GM19455 (cell line): ENCODE measurements at regions not wholly inside any gene's neighbourhood (a gene's known extent, or its start where the extent isn't known, plus 50 kb on each side); places are given as distances from the start of the nearest gene placed in this dataset.

Experiments used
- ATAC-seq: cut with Tn5 transposase; IDR thresholded peaks from one replicate; pipeline ENCODE4 v1.9.1; 2021; ENCODE audit not compliant: unreplicated experiment

- no peak for ATAC-seq
Observed at GRCh38 chr18:65415098-65415497, 335.7 kb upstream of the CDH7 start.

DNA sequence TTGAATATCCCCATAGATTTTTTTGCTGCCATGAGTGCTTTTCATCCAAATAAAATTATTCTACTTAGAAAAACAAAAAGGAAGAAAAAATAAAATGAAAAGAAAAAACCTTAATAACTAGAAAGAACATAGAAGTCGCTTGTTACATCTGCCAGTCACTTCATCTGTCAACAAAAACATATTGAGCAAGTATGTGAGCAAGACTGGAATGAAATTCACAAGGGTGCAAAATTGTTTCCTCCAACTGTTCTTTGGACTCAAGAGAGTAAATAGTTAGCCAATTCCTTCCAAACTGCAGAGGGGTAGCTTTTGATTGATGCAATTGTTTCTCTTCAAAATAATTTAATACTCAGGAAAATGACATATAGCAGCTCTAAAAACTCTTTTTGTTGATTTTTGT, 336.3 kb upstream of the CDH7 start:
- ATAC-seq: no peak

DNA sequence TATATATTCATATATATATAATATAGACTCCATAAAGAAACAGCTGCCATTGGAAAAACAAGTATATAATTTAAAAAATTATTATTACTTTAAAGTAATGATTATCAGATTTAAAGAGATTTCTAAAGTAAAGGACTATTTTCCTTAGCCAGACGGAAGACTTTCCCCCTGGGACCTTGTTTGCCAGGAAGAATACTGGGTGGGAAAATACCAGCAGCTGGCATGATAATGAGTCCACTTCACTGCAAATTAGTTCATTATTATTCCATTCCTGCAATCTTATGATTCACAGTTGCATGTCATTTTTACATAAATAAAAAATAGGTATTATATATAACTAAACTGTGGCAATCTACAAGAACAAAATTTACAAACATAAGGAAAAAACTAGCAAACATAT, 339.8 kb upstream of the CDH7 start:
- ATAC-seq: no peak

- no peak for ATAC-seq
Observed at GRCh38 chr18:65409261-65409660, 341.6 kb upstream of the CDH7 start.

DNA sequence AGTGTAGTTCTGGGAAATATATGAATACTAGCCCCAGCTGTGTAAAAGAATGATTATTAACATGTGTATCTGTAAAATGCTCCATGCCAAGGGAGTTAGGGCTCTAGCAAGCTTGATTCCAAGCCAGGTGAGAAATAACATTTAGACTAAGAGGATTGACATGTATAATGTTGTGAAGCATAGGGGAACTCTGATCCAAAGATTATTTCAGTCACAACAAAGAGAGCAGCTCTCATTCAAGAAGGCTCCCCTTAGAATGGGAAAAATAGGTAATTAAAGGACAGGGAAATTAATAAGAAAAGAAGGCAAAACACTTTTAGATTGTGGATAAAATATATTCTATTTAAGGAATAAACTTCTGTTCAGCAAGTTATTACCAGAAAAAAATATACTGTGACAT, 347.3 kb upstream of the CDH7 start:
- no peak for ATAC-seq

DNA sequence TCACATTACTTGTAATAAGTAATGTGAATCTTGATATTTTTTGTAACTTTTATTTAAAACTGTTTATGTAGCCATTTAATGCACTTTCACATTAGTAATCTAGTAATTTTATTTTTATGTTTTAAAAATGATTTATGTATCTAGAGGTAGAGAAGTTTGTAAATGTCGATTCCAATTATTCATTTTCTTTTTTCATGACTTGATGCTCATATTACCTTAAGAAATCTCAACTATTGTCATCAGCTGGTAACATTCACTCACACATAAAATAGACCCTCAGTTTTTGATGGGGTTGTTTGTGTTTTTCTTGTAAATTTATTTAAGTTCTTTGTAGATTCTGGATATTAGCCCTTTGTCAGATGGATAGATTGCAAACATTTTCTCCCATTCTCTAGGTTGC, 351.7 kb upstream of the CDH7 start:
- no peak for ATAC-seq

DNA sequence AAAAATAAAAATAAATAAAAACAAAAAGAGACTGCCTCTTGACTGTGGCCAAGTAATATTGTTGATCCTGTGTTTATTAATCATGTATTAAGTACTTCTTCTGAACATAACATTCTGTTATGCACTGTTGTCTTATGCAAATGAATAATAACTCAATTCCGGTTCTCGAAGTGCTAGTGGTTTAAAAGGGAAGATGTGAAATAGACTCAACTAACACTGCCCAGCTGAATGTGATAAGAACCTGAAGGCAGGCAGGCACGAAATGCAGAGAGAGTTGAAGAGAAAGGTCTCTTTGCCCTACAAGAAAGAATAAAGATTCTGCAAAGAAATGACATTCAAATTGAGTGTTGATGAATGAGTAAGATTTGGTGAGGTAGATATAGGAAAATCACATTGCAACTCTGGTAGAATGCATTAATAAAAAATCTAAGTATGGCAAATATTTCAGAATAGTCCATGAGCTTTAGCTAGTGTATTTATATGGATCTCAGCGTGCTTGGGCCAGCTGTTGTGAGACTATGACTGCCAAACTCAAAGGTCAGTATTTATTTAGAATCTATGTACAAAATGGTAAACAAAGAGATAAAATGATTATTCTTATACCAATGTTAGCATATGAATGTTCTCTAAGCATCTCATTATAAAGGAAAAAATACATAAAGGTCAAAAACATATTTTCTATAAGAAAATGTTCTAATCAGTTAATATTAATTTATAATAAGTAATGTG, 352.3 kb upstream of the CDH7 start:
- ATAC-seq: no peak

DNA sequence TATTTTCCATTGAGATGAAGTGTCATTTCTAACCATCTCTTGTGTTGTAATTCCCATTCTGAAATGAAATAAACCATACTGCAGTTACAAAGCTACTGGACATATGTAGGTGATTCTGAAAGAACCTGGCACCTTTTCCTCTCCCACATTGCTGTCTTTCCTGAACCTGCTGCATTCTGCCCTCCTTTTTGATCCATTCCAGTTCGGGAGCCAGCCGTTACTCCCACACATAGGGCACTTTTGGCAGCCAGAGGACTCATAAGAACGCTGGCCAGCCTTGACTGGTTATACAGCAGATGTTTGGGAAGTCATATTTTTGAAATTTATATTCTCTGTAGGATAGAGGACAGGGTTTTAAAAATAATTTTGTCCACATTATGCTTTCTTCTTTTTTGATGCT, 369.8 kb upstream of the CDH7 start:
- ATAC-seq: no peak

DNA sequence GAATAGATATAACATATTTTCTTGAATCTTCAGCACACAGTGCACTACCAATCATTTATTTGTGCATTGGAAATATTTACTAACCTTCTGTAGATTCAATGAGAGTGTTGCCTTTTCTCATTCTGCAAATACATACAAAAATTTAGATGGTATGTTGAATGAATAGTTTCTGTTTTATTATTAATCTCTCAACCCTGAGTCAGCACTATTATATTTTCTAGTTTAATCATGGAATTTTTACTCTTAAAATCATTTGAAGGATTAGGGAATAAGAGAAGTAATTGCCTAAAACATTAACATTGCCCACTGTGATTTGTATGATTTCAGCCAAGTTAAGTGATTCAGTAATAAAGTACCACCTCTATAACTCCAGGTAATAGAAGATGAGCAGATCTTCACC, 370.2 kb upstream of the CDH7 start:
- no peak for ATAC-seq

GRCh38 chr18:65372904-65373303, 377.9 kb upstream of the CDH7 start:
- no peak for ATAC-seq

DNA sequence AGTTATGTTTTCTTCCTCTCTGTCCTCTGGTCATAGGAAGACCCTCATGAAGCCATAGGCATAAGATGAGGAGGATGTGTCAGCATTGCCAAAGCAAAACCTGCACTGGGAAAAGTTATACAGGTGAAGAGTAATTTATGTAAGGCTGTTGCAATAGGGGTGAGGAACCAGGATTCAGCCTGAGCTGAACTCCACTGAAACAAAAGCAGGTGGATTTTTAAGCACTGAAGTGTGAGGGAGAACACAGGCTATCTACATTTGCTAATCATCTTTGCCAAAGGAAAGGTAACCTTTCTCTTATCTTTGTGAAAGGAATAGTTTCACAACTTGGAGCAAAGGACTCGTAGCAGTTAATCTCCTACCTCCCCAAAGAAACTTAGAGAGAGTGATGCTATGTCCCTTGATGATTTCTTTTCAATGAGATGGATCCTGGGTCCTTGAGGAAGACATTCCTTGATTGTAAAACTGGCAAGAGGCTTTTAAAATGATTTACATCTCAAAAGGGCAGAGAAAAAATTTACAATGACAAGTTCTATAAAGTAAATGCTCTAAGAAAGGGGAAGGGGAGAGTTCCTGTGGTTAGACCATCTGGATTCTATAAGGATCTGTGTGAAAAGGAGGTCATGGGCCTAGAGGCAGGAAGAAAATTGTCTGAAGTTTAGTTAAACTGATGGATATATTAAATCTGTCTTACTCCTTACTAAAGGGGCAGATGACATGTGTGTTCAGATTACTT, 385.4 kb upstream of the CDH7 start:
- ATAC-seq: no peak

- no peak for ATAC-seq
Observed at GRCh38 chr18:65363911-65364632, 386.7 kb upstream of the CDH7 start.

- no peak for ATAC-seq
Observed at GRCh38 chr18:65363011-65363410, 387.8 kb upstream of the CDH7 start.

GRCh38 chr18:65359479-65359878, 391.3 kb upstream of the CDH7 start:
- ATAC-seq: no peak

- ATAC-seq: no peak
Observed at GRCh38 chr18:65358306-65358705, 392.5 kb upstream of the CDH7 start.

DNA sequence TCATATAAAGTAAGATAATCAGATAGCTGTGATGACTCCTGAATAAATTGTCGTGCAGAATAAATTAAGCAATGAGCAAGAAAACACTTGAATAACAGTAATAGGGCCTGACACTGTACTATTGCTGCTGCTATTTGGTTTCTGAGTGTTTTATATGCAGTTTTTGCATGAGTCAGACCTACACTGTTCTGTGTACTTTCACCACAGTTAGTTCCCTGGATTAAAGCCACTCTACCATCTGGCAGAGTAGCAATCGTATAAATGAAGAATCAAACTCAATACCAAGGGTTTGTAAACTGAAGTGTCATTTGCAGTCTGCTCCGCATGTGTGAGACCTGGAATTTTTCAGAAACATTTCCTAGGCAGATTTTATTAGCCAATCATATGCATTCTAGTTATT, 398.6 kb upstream of the CDH7 start:
- ATAC-seq: no peak

DNA sequence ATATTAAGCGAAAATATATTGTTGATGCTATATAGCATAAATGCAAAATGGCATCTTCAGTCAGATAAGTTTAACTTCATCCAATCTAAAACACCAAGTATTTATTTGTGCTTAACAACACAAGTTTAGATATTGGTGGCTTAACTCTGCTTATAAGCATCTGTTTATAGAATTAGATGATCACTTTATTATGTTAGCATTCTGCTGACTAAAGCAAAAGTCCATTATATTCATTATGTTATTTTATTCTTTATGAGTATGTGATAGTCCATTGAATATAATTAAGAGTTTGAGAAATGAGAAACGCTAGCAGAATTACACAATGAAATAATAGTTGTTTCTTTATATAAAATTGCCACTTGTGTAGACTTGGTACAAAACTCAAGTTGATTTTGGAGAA, 401.2 kb upstream of the CDH7 start:
- no peak for ATAC-seq

DNA sequence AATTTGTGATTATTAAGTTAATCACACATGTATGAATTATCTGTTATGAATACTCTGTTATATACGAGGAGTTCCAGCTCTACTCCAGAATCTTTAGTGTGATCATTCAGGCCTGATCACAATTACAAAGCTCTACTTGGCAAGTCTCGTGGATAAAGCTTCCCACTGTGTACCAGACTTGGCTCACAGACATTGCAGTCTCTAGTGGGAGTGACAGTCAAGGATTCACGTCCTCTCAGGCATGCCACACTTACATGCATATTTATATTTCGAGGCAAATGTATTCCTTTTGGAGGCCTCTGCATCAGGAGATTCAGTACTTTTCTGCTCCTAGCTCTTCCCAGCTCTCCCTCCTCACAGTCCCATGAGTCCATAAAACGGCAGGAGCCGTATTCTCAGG, 403.4 kb upstream of the CDH7 start:
- no peak for ATAC-seq

DNA sequence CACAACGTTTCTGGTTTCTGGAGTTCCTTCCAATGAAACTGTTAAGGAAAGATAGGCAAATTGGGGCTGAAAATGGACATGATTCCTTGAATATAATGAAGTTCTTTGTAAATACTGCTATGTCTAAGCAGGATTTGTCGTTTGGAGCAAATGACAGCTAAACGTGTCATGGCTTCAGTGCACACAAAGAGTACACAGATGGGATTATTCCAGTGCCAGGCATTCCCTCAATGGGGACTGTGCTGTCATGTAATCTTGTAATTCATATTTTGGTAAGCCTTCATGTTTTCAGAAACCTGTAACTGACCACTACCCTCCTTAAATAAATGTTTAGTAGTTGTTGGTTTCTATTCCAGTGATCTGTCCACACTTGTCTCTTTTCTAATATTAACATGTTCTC, 404.7 kb upstream of the CDH7 start:
- no peak for ATAC-seq

- no peak for ATAC-seq
Observed at GRCh38 chr18:65343571-65343970, 407.2 kb upstream of the CDH7 start.

DNA sequence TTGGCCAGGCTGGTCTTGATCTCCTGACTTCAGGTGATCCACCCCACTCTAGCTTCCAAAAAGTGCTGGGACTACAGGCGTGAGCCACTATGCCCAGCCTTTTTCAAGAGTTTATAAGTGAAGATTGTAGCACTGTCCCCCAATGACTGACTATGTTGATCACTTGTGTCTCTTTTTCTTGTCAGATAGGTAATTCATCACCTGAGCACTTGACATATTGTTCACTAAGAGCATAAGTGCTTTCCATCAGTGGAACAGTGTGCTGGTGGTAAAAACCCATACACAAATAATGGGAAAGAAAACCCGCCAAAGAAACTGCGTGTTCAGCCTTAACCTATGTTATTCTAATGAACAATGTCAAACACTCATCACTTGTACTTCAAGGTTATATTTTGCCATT, 414.4 kb upstream of the CDH7 start:
- ATAC-seq: no peak

- ATAC-seq: no peak
Observed at GRCh38 chr18:65329010-65329409, 421.8 kb upstream of the CDH7 start.
